Endometrium (tissue), 2 donors: ENCODE measurements at regions not wholly inside any gene's neighbourhood (a gene's known extent, or its start where the extent isn't known, plus 50 kb on each side); places are given as distances from the start of the nearest gene placed in this dataset.
"Not testable (repeated sequence)": the region's sequence is repeated elsewhere in the genome, so short reads cannot be mapped to it uniquely, and the experiment has no call there.

Experiments used
- FAIRE-seq: peaks from 2 replicates; lab custom pipeline; 2012; peaks lifted over from hg19 to GRCh38; lab: Jason Lieb, UNC
- donor health status: control.
- donor health status: control.

DNA sequence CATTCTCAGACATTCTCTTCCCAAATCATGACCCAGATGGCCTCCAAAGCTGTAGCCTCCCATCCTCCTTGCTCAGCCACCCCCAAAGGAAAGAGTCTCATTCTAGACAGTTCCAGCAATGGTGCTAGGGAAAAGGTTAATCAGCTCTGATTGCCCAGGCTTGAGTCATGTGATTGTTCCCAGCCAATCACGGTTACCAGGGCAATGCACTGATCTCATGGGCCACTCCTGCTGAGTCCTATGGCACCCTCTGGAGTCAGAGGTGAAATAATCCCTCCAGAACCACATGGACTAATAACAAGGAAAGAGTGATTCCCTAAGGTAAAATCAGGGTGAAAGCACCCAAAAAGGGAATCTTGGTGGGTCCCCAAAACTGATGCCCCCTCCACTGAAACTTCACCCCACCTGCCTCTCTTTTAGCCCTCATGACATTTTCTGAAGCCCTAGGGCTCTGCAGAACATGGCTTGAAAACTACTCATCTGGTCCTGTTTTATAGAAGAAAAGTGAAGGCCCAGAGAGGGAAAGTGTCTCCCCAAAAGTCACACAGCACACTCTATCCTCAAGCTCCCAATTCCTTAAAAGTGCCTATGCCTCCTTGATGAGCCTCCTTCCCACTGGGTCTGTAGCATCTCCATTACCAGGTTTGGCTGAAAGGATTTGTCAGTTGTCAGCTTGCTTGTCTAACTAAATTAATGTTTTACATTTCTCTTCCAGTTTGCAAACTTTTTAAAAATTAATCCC is 203.7 kb downstream of the MN1 start:
- FAIRE-seq = no peak

GRCh38 chr22:27598792-27599191 is 202.8 kb downstream of the MN1 start:
- FAIRE-seq = no peak

DNA sequence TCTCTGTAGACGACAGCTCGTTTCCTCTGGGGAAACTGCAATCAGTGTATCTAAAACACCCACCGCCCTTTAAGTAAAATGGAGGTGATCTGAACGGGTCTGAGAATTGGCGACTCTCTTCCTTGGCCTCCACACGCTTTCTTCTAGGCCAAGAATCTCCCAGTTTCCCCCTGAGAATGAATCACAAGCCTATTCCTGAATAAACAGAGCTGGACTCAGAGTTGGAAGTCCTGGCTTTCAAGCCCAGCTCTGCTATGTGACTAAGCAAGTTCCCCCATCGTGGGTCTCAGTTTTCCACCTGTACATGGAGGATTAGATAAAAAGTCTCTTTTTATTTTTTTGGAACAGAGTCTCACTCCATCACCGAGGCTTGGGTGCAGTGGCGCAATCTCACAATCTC is 200.4 kb downstream of the MN1 start:
- FAIRE-seq = no peak

GRCh38 chr22:27602390-27602789 is 199.2 kb downstream of the MN1 start:
- FAIRE-seq = no peak

DNA sequence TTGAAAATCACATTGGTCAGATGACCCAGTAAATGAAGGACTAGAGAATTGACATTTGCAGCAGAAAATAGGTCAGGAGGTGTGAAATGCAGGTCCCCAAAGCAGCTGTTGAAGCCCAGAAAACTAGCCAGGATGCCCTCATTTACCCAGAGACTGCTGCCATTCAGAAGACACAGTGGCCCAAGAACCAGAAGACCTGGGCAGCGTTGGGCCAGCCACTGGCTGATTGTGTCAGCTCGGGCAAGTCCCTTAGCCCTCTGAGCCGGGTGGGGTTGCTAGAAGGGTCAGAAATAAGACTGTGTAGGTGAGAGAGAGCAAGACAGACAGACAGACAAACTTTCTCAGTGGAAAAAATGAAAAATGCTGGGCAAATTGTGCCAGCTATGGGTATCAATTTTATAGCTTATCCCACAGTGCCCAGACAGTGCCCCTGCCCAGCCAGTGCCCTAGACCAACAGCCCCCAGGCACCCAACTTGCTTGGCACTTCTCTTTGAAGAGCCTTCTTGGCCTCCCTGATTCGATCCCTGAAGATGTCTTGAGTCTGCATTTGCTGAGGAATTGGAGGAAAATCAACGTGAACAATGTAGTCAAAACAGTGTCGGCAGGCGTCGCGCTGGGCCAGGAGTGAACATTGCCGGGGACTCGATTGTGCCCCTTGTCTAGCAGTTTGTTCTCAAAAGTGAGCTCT is 198.3 kb downstream of the MN1 start:
- FAIRE-seq = no peak

DNA sequence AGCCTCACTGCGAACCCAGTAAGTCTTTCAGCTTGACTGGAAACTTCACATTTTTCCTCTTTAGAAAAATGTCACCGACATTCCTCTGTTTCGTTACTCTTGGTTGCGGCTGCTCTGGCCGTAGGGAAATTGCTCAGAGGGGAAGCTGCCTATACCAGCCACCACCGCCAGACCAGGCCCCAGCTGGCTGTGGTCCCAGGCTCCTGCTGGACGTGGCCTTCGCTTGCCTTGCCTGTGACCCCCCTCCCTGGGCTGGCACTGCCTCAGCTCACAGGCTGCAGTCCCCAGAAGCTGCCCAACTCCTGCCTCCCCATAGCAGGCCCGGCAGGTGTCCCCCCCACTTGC is 197.8 kb downstream of the MN1 start:
- no peak for FAIRE-seq

DNA sequence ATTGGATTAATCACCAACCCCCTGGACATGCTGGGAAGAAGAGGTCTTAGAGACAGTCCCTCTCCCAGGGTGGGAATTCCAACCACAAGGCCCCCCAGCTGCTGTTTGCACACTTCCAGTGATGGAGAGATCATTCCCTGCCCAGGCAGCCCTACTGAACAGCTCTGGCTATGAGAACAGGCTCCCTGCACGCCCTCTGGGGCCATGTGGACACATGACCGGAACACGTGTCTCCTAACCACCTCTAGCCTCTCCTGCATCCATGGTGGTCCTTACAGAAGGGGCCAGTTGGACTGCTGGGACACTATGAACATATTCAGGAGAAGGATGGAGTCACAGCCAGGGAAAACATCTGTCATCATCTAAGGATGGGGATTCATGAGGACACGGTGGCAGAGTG is 196.2 kb downstream of the MN1 start:
- no peak for FAIRE-seq

- not testable (repeated sequence) for FAIRE-seq
Observed at GRCh38 chr22:27607750-27608149, 193.8 kb downstream of the MN1 start.

DNA sequence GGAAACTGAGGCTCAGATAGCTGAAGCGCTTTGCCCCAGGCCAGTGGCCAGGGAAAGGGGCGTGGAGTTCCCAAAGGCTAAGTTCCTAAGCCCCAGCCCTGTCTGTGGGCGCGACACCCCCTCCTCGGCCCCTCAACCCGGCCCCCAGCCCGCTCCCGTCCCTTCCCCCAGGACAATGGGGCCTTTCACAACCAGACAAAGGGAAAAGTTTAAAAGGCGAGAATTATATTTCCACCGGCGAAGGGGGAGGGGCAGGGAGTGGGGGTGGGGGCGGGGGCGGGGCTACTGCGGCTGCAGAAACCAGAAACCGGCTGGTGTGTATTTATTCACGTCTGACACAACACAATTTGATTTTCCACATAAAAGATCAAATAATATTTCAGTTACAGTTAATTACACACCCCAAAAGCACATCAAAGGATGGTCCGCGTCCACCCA is 192.1 kb downstream of the MN1 start:
- no peak for FAIRE-seq

- FAIRE-seq = not testable (repeated sequence)
Observed at GRCh38 chr22:27610164-27610563, 191.4 kb downstream of the MN1 start.

DNA sequence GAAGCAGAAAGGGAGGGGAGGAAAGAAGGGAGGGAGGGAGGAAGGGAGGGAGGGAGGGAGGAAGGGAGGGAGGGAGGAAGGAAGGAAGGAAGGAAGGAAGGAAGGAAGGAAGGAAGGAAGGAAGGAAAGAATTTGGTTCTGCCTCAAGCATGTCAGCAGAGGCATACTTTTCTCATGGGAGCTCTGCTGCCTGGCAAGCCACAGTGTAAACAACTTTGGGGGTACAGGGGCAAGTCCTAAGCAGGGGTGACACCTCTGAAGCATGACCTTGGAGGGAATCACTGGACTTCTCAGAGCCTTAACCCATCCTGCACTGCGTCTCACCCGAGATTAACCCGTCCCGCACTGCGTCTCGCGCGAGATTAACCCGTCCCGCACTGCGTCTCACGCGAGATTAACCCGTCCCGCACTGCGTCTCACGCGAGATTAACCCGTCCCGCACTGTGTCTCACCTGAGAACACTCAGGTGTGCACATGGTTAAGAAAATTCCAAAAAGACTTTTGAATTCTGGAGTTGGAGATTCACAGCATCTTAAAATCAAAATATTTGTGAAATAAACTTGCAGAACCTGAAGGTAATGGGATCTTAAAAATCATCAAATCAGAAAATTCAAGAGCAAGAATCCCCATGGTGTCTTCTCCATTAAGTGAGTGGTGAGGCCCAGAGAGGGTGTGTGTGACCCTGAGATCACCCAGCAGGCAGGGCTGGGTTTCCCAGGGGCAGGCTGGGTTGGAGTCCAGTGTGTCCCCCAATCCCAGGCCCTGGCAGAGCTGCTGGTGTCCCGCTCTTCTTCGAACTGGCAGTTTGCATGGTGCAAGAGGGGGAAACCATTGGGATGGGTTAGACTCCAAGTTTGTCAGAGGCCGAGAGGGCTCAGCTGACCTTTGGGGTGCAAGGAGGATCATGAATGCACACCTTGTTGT is 190.4 kb downstream of the MN1 start:
- FAIRE-seq = no peak

DNA sequence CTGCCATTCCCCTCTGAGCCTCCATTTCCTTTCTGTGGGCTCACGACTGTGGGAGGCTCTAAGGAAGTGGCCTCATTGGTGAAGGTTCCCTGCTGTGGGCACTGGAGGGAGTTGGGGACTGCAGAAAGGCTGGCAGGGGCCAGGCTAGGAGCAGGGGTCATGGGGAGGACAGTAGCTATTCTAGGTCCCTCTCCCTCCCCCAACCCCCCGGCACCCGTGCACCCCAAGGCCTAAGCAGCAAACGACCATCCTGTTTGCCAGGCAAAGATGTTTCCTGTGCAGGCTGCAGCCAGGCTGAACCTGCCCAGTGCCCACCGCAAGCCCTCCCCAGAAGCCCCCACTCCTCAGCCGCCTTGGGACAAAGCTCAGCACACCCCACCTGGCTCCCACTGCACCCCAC is 189.4 kb downstream of the MN1 start:
- no peak for FAIRE-seq

GRCh38 chr22:27613099-27614005 is 188.2 kb downstream of the MN1 start:
- FAIRE-seq = no peak

DNA sequence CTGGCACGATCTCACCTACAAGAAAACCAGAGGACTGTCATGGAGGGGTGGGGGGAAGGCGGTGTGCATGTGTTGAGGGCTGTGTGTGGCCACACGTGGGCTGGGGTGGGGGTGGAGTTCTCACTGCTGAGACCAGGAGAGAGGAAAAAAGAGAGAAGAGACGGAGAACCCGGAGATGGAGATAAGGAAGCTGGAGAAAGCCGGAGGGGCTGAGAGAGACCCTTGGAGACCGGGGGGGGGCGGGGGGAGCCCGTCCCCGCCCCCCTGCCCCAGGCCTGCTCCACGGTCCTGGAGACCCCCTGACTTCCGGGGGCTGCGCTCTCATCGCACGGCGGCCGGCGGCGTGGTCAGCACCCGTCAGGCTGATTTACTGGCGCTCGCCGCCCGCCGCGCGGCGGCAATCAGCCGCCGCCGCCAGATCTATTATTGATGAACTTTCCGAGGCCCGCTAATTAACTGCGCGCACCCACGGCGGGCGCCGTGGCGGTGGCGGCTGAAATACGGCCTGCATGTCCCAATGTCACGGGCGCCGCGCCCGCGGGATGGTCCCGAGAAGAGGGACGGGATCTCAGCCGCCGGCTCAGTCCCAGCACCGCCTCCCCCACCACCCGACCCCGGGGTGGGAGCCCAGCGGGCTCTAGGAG is 187.4 kb downstream of the MN1 start:
- no peak for FAIRE-seq

- FAIRE-seq = no peak
Observed at GRCh38 chr22:27614650-27615007, 186.9 kb downstream of the MN1 start.

- FAIRE-seq = no peak
Observed at GRCh38 chr22:27615408-27615807, 186.1 kb downstream of the MN1 start.

- no peak for FAIRE-seq
Observed at GRCh38 chr22:27616033-27616432, 185.5 kb downstream of the MN1 start.

GRCh38 chr22:27617214-27617881 is 184.2 kb downstream of the MN1 start:
- no peak for FAIRE-seq

GRCh38 chr22:27620367-27621154 is 181.0 kb downstream of the MN1 start:
- no peak for FAIRE-seq

- no peak for FAIRE-seq
Observed at GRCh38 chr22:27621486-27622070, 180.0 kb downstream of the MN1 start.
